Muscle layer of colon (tissue), 2 donors: ENCODE measurements at regions not wholly inside any gene's neighbourhood (a gene's known extent, or its start where the extent isn't known, plus 50 kb on each side); places are given as distances from the start of the nearest gene placed in this dataset.

Experiments used
- H3K27ac ChIP-seq: one replicate; pipeline ENCODE4 v1.7.0; 2013; ENCODE audit warnings: low read depth, mild to moderate bottlenecking, low read length, moderate library complexity
- H3K27me3 ChIP-seq, 2 donors: one replicate each; pipeline ENCODE4 v1.7.0; 2013; ENCODE audit warnings: low read length in 2 of 2, mild to moderate bottlenecking in 2 of 2; ENCODE audit not compliant: insufficient read depth in 2 of 2, control insufficient read depth in 1 of 2
- H3K36me3 ChIP-seq: one replicate; pipeline ENCODE4 v1.7.0; 2013; ENCODE audit warnings: mild to moderate bottlenecking, low read length; ENCODE audit not compliant: insufficient read depth
- H3K4me1 ChIP-seq: one replicate; pipeline ENCODE4 v1.7.0; 2013; ENCODE audit warnings: mild to moderate bottlenecking, low read length; ENCODE audit not compliant: insufficient read depth
- H3K4me3 ChIP-seq, 2 donors: one replicate each; pipeline ENCODE4 v1.7.0; 2013; ENCODE audit warnings: low read length in 2 of 2, low read depth in 1 of 2, mild to moderate bottlenecking in 1 of 2, moderate library complexity in 1 of 2
- H3K9ac ChIP-seq: one replicate; pipeline ENCODE4 v1.7.0; 2013; ENCODE audit warnings: low read length
- H3K9me3 ChIP-seq: one replicate; pipeline ENCODE4 v1.7.0; 2013; ENCODE audit warnings: mild to moderate bottlenecking, low read length
- donor health status: abdominal sarcoma.
- donor health status: Adenocarcinoma of cecum.

DNA sequence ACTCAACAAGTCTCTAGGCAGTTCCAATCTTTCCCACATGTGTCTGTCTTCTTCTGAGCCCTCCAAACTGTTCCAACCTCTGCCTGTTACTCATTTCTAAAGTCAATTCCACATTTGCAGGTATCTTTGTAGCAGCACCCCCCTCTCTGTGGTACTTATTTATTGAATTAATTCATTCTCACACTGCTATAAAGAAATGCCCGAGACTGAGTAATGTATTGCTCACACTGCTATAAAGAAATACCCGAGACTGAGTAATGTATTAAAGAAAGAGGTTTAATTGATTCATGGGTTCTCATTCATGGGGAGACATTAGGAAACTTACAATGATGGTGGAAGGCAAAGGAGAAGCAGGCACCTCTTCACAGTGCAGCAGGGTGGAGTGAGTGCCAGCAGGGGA lies 1413.8 kb downstream of the SI start:
- H3K9me3 ChIP-seq, result no peaks in the 10 kb centered on the region
- no peak overlapping the region for H3K27ac ChIP-seq
- no peak overlapping the region for H3K4me3 ChIP-seq
- no peaks in the 10 kb centered on the region for H3K4me1 ChIP-seq
- no peak overlapping the region for H3K9ac ChIP-seq
- H3K27me3 ChIP-seq, result no peaks in the 10 kb centered on the region
- no peaks in the 10 kb centered on the region for H3K36me3 ChIP-seq

DNA sequence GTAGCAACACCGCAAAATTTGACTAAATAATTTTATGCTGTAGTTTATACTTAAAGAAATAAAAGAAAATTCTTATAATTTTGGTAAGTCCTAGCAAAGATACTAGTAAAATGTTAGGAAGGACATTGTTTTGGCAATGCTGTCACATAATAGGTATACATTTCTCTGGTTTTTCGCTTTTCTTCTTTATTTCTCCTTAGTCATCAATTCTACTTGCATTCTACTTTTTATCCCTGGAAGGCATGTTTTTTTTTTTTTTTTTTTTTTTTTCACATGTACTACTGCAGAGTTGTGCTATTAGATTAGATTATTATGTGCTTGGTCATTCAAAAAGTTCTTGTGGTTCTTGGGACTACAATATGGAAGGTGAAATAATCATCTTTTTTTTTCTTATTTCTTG lies 1421.2 kb downstream of the SI start:
- H3K4me1 ChIP-seq, result no peaks in the 10 kb centered on the region
- no peaks in the 10 kb centered on the region for H3K27me3 ChIP-seq
- no peak overlapping the region for H3K27ac ChIP-seq
- H3K4me3 ChIP-seq, result no peak overlapping the region
- no peaks in the 10 kb centered on the region for H3K9me3 ChIP-seq
- H3K9ac ChIP-seq, result no peak overlapping the region
- H3K36me3 ChIP-seq, result no peaks in the 10 kb centered on the region

GRCh38 chr3:163655021-163655420 lies 1423.3 kb downstream of the SI start:
- H3K4me1 ChIP-seq, result no peaks in the 10 kb centered on the region
- H3K27me3 ChIP-seq, result no peaks in the 10 kb centered on the region
- no peaks in the 10 kb centered on the region for H3K36me3 ChIP-seq
- no peaks in the 10 kb centered on the region for H3K9me3 ChIP-seq
- H3K9ac ChIP-seq, result no peak overlapping the region
- H3K27ac ChIP-seq, result no peak overlapping the region
- H3K4me3 ChIP-seq, result no peak overlapping the region

DNA sequence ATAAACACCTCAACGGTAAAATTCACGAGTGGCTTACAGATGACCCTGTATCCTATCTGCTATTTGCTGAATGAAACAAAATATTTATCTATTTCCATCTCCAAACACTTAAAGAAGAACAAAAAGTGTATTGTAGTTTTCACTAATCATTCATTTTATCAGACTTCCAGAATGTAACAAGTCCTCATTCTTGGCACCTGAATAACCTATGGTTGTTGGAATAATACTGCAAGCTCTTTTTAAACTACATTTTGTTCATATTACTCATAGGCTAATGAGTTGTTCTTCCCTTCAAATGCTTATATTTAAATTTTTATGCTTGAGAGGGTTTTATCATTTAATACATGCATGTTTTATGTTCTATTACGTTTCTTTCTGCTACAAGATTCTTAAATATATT lies 1434.1 kb downstream of the SI start:
- no peaks in the 10 kb centered on the region for H3K27me3 ChIP-seq
- H3K4me3 ChIP-seq, result no peak overlapping the region
- no peak overlapping the region for H3K27ac ChIP-seq
- no peak overlapping the region for H3K9ac ChIP-seq
- no peaks in the 10 kb centered on the region for H3K36me3 ChIP-seq
- no peaks in the 10 kb centered on the region for H3K4me1 ChIP-seq
- H3K9me3 ChIP-seq, result no peaks in the 10 kb centered on the region

DNA sequence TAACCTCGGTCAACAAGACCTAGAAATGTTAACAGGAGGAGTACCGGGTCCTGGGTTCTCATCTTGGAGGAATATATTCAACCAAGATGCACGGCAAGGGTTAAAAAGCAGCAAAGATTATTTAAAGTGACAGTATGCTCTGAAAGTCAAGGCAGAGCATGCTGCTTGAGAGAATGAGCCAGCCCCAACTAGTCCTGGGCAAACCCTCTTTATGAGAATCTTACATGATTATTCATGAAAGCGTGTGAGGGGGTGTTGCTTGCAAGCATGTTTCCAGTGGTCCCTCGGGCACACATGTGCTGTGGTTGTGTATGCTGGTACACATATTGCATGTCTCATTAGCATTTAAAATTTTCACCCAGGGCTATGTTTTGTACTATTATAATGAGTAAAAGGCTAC lies 1445.6 kb downstream of the SI start:
- no peaks in the 10 kb centered on the region for H3K36me3 ChIP-seq
- no peak overlapping the region for H3K9ac ChIP-seq
- H3K27me3 ChIP-seq, result no peaks in the 10 kb centered on the region
- H3K9me3 ChIP-seq, result no peaks in the 10 kb centered on the region
- no peak overlapping the region for H3K4me3 ChIP-seq
- no peak overlapping the region for H3K27ac ChIP-seq
- no peaks in the 10 kb centered on the region for H3K4me1 ChIP-seq

- H3K27me3 ChIP-seq, result no peaks in the 10 kb centered on the region
- H3K27ac ChIP-seq, result no peak overlapping the region
- H3K4me1 ChIP-seq, result no peaks in the 10 kb centered on the region
- no peaks in the 10 kb centered on the region for H3K9me3 ChIP-seq
- H3K9ac ChIP-seq, result no peak overlapping the region
- no peaks in the 10 kb centered on the region for H3K36me3 ChIP-seq
- H3K4me3 ChIP-seq, result no peak overlapping the region
These were observed 1451.5 kb downstream of the SI start for GRCh38 chr3:163626753-163627152.

DNA sequence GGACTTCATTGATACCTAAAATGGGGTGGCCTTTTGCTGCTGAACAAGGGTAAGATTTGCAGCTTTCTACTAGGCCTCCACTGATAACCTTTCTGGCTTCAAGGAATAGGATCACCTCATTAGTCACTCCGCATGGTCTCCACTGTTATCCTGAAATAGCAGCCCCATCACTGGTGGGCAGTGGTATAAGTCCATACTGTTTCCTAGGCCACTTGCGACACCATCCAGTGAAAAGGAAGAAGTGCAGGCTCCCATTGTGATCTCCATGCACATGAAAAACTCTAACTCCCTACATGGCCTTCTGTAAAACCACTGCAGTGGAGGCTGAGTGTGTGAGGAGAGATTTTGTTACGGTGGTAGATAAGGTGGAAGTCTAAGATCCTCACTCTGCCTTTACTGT lies 1455.9 kb downstream of the SI start:
- H3K27me3 ChIP-seq, result no peaks in the 10 kb centered on the region
- H3K9ac ChIP-seq, result no peak overlapping the region
- no peak overlapping the region for H3K4me3 ChIP-seq
- H3K4me1 ChIP-seq, result no peaks in the 10 kb centered on the region
- H3K27ac ChIP-seq, result no peak overlapping the region
- H3K9me3 ChIP-seq, result no peaks in the 10 kb centered on the region
- no peaks in the 10 kb centered on the region for H3K36me3 ChIP-seq

DNA sequence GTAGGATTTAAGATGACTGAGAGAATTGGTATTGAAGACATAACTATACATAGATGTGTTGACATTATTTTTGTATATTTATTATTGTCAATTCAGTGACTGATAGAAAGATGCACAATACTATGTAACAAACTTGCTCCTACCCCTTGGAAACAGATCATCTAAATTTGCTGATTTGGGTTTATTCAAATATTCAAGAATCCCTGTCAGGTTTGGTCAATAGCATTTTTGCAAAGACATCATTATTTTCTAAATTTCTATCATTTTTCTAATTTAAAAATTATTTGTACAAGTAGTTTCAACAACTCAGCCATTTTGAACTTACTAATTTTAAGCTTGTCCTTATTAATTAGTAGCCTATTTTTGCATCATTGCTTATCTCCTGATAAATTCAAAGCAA lies 1463.4 kb downstream of the SI start:
- H3K27ac ChIP-seq, result no peak overlapping the region
- H3K9me3 ChIP-seq, result no peaks in the 10 kb centered on the region
- no peak overlapping the region for H3K9ac ChIP-seq
- no peak overlapping the region for H3K4me3 ChIP-seq
- no peaks in the 10 kb centered on the region for H3K36me3 ChIP-seq
- H3K27me3 ChIP-seq, result no peaks in the 10 kb centered on the region
- no peaks in the 10 kb centered on the region for H3K4me1 ChIP-seq

- Histone ChIP-seq H3K4me3 (no peak overlapping the region), H3K9me3 (no peaks in the 10 kb centered on the region), H3K4me1 (no peaks in the 10 kb centered on the region), H3K27ac (no peak overlapping the region), H3K36me3 (no peaks in the 10 kb centered on the region), H3K9ac (no peak overlapping the region), H3K27me3 (no peaks in the 10 kb centered on the region)
These were observed 1472.4 kb downstream of the SI start for GRCh38 chr3:163605915-163606314.

DNA sequence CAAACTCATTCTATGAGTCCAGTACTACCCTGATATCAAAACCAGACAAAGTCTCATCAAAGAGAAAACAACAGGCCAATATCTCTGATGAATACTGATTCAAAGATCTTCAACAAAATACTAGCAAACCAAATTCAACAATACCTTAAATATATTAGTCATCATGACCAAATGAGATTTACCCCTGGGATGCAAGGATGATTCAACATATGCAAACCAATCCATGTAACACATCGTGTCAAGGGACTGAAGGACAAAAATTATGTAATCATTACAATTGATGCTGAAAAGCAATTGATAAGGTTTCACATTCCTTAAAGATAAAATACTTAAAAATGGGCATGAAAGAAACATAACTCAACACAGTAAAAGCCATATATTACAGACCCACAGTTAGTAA lies 1476.9 kb downstream of the SI start:
- no peaks in the 10 kb centered on the region for H3K27me3 ChIP-seq
- H3K4me3 ChIP-seq, result no peak overlapping the region
- H3K4me1 ChIP-seq, result no peaks in the 10 kb centered on the region
- no peak overlapping the region for H3K27ac ChIP-seq
- H3K9ac ChIP-seq, result no peak overlapping the region
- H3K9me3 ChIP-seq, result no peaks in the 10 kb centered on the region
- H3K36me3 ChIP-seq, result no peaks in the 10 kb centered on the region

- H3K36me3 ChIP-seq, result no peaks in the 10 kb centered on the region
These were observed 1491.0 kb downstream of the SI start for GRCh38 chr3:163587342-163587741.

DNA sequence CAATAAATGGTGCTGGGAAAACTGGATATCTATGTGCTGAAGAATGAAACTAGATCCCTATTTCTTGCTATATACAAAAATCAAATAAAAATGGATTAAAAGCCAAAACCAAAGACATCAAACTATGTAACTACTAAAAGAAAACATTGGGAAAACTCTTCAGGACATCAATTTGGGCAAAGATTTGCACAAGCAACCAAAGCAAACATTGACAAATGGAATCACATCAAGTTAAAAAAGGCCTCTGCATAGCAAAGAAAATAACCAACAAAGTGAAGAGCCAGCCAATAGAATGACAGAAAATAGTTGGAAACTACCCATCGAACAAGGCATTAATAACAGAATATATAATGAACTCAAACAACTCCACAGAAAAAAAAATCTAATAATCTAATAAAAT lies 1495.3 kb downstream of the SI start:
- Histone ChIP-seq H3K27me3 (no peaks in the 10 kb centered on the region), H3K27ac (no peak overlapping the region), H3K4me1 (no peaks in the 10 kb centered on the region), H3K9ac (no peak overlapping the region), H3K36me3 (no peaks in the 10 kb centered on the region), H3K9me3 (no peaks in the 10 kb centered on the region), H3K4me3 (no peak overlapping the region)

More at GRCh38 chr3:163587342-163587741, 1491.0 kb downstream of the SI start:
- Histone ChIP-seq H3K4me1 (no peaks in the 10 kb centered on the region), H3K27ac (no peak overlapping the region), H3K27me3 (no peaks in the 10 kb centered on the region), H3K9me3 (no peaks in the 10 kb centered on the region), H3K4me3 (no peak overlapping the region), H3K9ac (no peak overlapping the region)
